PC-3 (cell line): ENCODE measurements at regions not wholly inside any gene's neighbourhood (a gene's known extent, or its start where the extent isn't known, plus 50 kb on each side); places are given as distances from the start of the nearest gene placed in this dataset.

Experiments used
- ATAC-seq: fragments of 200-7000 bp; cut with Tn5 transposase; 2 replicates; pipeline ENCODE4 v1.9.1; 2020; ENCODE audit warnings: mild to moderate bottlenecking, moderate library complexity
- BruUV-seq: library from RNA; stranded (reverse); fragments of 400-500 nt; replicated peaks from 2 replicates; lab custom pipeline; 2021; lab: Mats Ljungman, UMichigan
- CTCF ChIA-PET: fragments of 300-600 bp; sonication (Branson Sonifier 250); formaldehyde crosslinking; loops from one replicate; lab custom pipeline; 2022; ENCODE audit warnings: antibody characterized with exemption; lab: Charles Lee
- POLR2A ChIA-PET: fragments of 300-600 bp; sonication (Branson Sonifier 250); formaldehyde crosslinking; loops from one replicate; lab custom pipeline; 2022; ENCODE audit warnings: antibody characterized with exemption; ENCODE audit not compliant: unreplicated experiment; lab: Charles Lee
- DNase-seq: peaks from one replicate; pipeline ENCODE4 v3.0.0-alpha.2; 2015
- H2AFZ ChIP-seq: fragments of 300-600 bp; sonication (generic); 2 replicates; pipeline ENCODE4 v1.6.0; 2016; ENCODE audit warnings: antibody characterized with exemption, low read length
- H3F3A ChIP-seq: fragments of 300-600 bp; sonication (generic); one replicate; pipeline ENCODE4 v1.6.0; 2017; ENCODE audit warnings: antibody characterized with exemption, low read length, control low read depth, mild to moderate bottlenecking; ENCODE audit not compliant: unreplicated experiment
- H3K27ac ChIP-seq: fragments of 300-600 bp; sonication (generic); 2 replicates; pipeline ENCODE4 v1.5.1; 2016; ENCODE audit warnings: mild to moderate bottlenecking, low read length
- H3K27me3 ChIP-seq: fragments of 300-600 bp; sonication (generic); 2 replicates; pipeline ENCODE4 v1.6.1; 2016; ENCODE audit warnings: low read length, mixed read lengths
- H3K36me3 ChIP-seq: fragments of 300-600 bp; sonication (generic); 2 replicates; pipeline ENCODE4 v1.6.1; 2016; ENCODE audit warnings: low read depth, mixed run types, low read length, mixed read lengths
- H3K4me1 ChIP-seq: fragments of 300-600 bp; sonication (generic); 2 replicates; pipeline ENCODE4 v1.5.1; 2016; ENCODE audit warnings: low read length; ENCODE audit not compliant: insufficient read depth
- H3K4me2 ChIP-seq: fragments of 300-600 bp; sonication (generic); 2 replicates; pipeline ENCODE4 v1.6.0; 2016; ENCODE audit warnings: low read length
- H3K4me3 ChIP-seq: fragments of 300-600 bp; sonication (generic); 2 replicates; pipeline ENCODE4 v1.5.1; 2016; ENCODE audit warnings: mild to moderate bottlenecking, low read length, mixed read lengths
- H3K79me2 ChIP-seq: fragments of 300-600 bp; sonication (generic); 2 replicates; pipeline ENCODE4 v1.6.1; 2017; ENCODE audit warnings: low read length, mixed read lengths
- H3K9ac ChIP-seq: fragments of 300-600 bp; sonication (generic); 2 replicates; pipeline ENCODE4 v1.6.0; 2016; ENCODE audit warnings: mild to moderate bottlenecking, low read length
- H3K9me2 ChIP-seq: fragments of 300-600 bp; sonication (generic); replicated peaks from 2 replicates; pipeline ENCODE4 v1.6.1; 2016; ENCODE audit warnings: mixed run types, low read length, mixed read lengths
- H3K9me3 ChIP-seq: fragments of 300-600 bp; sonication (generic); 2 replicates; pipeline ENCODE4 v1.6.1; 2016; ENCODE audit warnings: low read length, mixed read lengths
- H4K20me1 ChIP-seq: fragments of 300-600 bp; sonication (generic); 2 replicates; pipeline ENCODE4 v1.6.1; 2016; ENCODE audit warnings: low read length, mixed read lengths
- EZH2 ChIP-seq: fragments of 300-600 bp; sonication (generic); IDR thresholded peaks from one replicate; pipeline ENCODE4 v1.6.1; 2017; ENCODE audit warnings: antibody characterized with exemption, mild to moderate bottlenecking, low read length; ENCODE audit not compliant: unreplicated experiment
- EZH2phosphoT487 ChIP-seq: fragments of 300-600 bp; sonication (generic); IDR thresholded peaks from 2 replicates; pipeline ENCODE4 v1.6.1; 2018; ENCODE audit warnings: mild to moderate bottlenecking, antibody characterized with exemption, low read length, borderline replicate concordance
- intact Hi-C: fragments of 100-400 bp; cut with micrococcal nuclease; formaldehyde crosslinking; loops from 2 replicates; pipeline ENCODE4 v1.9.0; 2023
- TF ChIP-seq, protein P1 (sequence below): fragments of 300-600 bp; sonication (generic); conservative IDR thresholded peaks from 2 replicates; pipeline ENCODE4 v1.5.1; 2017; ENCODE audit warnings: antibody characterized with exemption, low read depth, mild to moderate bottlenecking, low read length

DNA sequence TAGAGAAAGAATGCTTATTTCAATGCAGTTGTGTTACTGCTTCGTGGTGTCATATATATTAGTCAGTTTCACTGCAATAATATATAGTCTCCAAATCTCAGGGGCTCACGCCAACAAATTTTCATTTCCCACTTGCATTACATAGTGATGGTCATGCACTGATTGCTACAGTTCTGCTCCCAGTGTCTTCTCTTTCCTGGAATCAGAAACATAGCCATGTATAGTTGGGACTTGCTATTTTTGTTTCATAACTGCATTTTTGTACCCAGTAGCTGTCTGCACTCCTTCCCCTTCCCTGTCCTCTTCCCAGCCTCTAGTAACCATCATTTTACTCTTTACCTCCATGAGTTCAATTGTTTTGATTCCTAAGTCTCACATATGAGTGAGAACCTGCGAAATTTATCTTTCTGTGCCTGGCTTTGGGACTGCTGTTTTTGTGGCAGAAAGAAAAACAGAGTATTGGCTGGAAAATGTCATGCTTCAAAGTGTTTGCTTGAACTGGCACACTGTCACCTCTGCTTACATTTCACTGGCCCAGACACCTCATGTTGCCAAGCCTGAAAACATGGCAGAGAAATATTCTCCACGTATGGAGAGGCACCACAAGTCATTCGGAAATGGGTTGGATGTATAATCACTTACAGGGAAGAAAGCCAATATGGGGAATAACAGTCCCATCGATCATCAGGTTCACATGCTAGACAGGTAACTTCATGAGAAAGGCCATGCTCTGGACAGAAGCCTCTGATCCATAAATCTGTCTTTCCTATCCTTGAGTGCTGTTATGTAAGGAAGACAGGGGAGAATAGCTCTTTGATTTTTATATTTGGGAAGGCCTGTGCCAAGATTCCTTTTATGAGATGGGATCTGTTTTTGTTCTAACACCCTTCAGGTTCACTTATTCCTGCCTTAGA, 60.4 kb upstream of the BACH1 start:
- no peaks in the 10 kb centered on the region for H3F3A ChIP-seq
- H3K27ac ChIP-seq, result no peak overlapping the region
- no peaks in the 10 kb centered on the region for H4K20me1 ChIP-seq
- BruUV-seq, result no TSS peak
- no peak overlapping the region for H2AFZ ChIP-seq
- no peak for TF ChIP-seq EZH2phosphoT487
- TF ChIP-seq EZH2, result no peak
- TF ChIP-seq, protein P1, sequence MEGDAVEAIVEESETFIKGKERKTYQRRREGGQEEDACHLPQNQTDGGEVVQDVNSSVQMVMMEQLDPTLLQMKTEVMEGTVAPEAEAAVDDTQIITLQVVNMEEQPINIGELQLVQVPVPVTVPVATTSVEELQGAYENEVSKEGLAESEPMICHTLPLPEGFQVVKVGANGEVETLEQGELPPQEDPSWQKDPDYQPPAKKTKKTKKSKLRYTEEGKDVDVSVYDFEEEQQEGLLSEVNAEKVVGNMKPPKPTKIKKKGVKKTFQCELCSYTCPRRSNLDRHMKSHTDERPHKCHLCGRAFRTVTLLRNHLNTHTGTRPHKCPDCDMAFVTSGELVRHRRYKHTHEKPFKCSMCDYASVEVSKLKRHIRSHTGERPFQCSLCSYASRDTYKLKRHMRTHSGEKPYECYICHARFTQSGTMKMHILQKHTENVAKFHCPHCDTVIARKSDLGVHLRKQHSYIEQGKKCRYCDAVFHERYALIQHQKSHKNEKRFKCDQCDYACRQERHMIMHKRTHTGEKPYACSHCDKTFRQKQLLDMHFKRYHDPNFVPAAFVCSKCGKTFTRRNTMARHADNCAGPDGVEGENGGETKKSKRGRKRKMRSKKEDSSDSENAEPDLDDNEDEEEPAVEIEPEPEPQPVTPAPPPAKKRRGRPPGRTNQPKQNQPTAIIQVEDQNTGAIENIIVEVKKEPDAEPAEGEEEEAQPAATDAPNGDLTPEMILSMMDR, result no peak
- ATAC-seq (no peak), DNase-seq (no peak)
- H3K9me3 ChIP-seq, result no peaks in the 10 kb centered on the region
- intact Hi-C loops, result no loop called here
- H3K27me3 ChIP-seq, result no peaks in the 10 kb centered on the region
- no peaks in the 10 kb centered on the region for H3K9me2 ChIP-seq
- no peaks in the 10 kb centered on the region for H3K36me3 ChIP-seq
- no peaks in the 10 kb centered on the region for H3K79me2 ChIP-seq
- H3K4me1 ChIP-seq, result no peaks in the 10 kb centered on the region
- POLR2A ChIA-PET, result no interaction called here
- no peak overlapping the region for H3K4me2 ChIP-seq
- CTCF ChIA-PET, result no interaction called here
- H3K9ac ChIP-seq, result no peak overlapping the region
- no peak overlapping the region for H3K4me3 ChIP-seq

DNA sequence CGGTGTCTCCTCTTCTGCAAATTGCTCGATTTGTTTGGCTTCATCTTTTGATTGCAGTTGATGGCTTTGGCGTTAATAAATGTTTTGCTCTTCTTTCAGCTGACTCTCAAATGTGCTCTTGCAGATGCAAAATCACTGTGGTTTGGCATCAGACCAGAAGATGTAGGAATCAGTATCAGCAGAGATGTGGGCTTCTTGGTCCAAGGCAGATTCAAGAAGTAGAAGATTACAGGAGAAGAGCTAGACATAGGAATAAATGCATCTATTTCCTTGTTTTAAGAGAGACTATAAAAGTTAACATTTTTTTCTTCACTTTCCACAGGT, 59.8 kb upstream of the BACH1 start:
- TF ChIP-seq EZH2phosphoT487, result no peak
- TF ChIP-seq, protein P1, result no peak
- TF ChIP-seq EZH2, result no peak
- Histone ChIP-seq H3K4me3 (no peak overlapping the region), H3K27me3 (no peaks in the 10 kb centered on the region), H3K9me3 (no peaks in the 10 kb centered on the region), H3K27ac (no peak overlapping the region), H3K36me3 (no peaks in the 10 kb centered on the region), H3K9ac (no peak overlapping the region), H4K20me1 (no peaks in the 10 kb centered on the region), H3K79me2 (no peaks in the 10 kb centered on the region), H3K4me1 (no peaks in the 10 kb centered on the region), H2AFZ (no peak overlapping the region), H3K4me2 (no peak overlapping the region), H3F3A (no peaks in the 10 kb centered on the region), H3K9me2 (no peaks in the 10 kb centered on the region)
- no peak for DNase-seq
- POLR2A ChIA-PET, result no interaction called here
- no peak for ATAC-seq
- no TSS peak for BruUV-seq
- intact Hi-C loops, result no loop called here
- CTCF ChIA-PET, result no interaction called here

DNA sequence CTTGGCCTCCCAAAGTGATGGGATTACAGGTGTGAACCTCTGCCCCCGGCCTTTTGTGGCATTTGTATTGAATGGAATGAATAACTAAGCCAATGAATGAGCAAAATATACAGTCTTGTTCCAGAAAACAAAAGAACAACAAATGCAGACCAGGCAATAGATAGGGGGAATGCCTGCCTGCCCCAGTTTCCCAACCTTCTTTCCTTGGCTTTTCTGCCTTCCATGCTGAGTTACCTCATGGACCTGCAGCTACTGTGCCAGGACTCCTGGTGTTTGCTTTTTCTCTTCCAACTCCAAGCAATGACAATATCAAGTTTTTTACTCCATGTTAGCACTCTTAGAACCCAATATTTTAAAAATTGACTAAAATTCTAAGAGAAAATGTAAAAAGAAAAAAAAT, 58.6 kb upstream of the BACH1 start:
- Histone ChIP-seq H3K4me3 (no peak overlapping the region), H3K4me1 (no peaks in the 10 kb centered on the region), H3K9me2 (no peaks in the 10 kb centered on the region), H2AFZ (no peak overlapping the region), H3K9me3 (no peaks in the 10 kb centered on the region), H3K79me2 (no peaks in the 10 kb centered on the region), H3K27me3 (no peaks in the 10 kb centered on the region), H3F3A (no peaks in the 10 kb centered on the region), H3K36me3 (no peaks in the 10 kb centered on the region), H4K20me1 (no peaks in the 10 kb centered on the region), H3K4me2 (no peak overlapping the region), H3K9ac (no peak overlapping the region), H3K27ac (no peak overlapping the region)
- CTCF ChIA-PET, result no interaction called here
- intact Hi-C loops, result no loop called here
- POLR2A ChIA-PET, result no interaction called here
- DNase-seq (no peak), ATAC-seq (no peak)
- BruUV-seq, result no TSS peak
- TF ChIP-seq EZH2, result no peak
- TF ChIP-seq, protein P1, result no peak
